Ovary (tissue), 7 donors: ENCODE measurements at regions not wholly inside any gene's neighbourhood (a gene's known extent, or its start where the extent isn't known, plus 50 kb on each side); places are given as distances from the start of the nearest gene placed in this dataset.

Experiments
- DNase-seq, 5 donors: peaks; one replicate each; pipeline ENCODE4 v3.0.0-alpha.2; 2019 to 2020
- H3K27ac ChIP-seq, 2 donors: fragments of 200-600 bp; one replicate each; pipeline versions ENCODE4 v1.5.1 to v1.8.0; 2019 to 2022
- H3K27me3 ChIP-seq: fragments of 200-600 bp; one replicate; pipeline ENCODE4 v1.8.0; 2022
- H3K36me3 ChIP-seq: fragments of 200-600 bp; sonication (generic); one replicate; pipeline ENCODE4 v1.5.1; 2019
- H3K4me1 ChIP-seq: one replicate; pipeline ENCODE4 v1.8.1; 2013; ENCODE audit warnings: mild to moderate bottlenecking, moderate library complexity; ENCODE audit not compliant: insufficient read depth
- H3K4me3 ChIP-seq: fragments of 200-600 bp; sonication (generic); one replicate; pipeline ENCODE4 v1.5.1; 2017
- H3K9me3 ChIP-seq, 2 donors: fragments of 200-600 bp in 1 of 2; sonication (generic) in 1 of 2; one replicate each; pipeline versions ENCODE4 v1.5.1 to v1.8.1; 2013 to 2019; ENCODE audit warnings: mild to moderate bottlenecking in 1 of 2, moderate library complexity in 1 of 2
- EP300 ChIP-seq: sonication (generic); formaldehyde crosslinking; IDR thresholded peaks from one replicate; pipeline ENCODE4 v1.6.1; 2017; ENCODE audit warnings: antibody characterized with exemption
- POLR2A ChIP-seq: fragments of 450-650 bp; IDR thresholded peaks from one replicate; pipeline ENCODE4 v1.6.1; 2017; ENCODE audit warnings: antibody characterized with exemption, mild to moderate bottlenecking, moderate library complexity
- WGBS, 3 donors: extraction: QIAGEN DNeasy Blood & Tissue Kit in 1 of 3; methylation state at CpG; one replicate each; pipeline versions ENCODE4 v1.1.5 to v1.1.7; 2013 to 2017; 5-methylcytosine and 5-hydroxymethylcytosine counted together
- intact Hi-C, 4 donors: fragments of 100-400 bp; cut with DNase I; formaldehyde crosslinking; loops; one replicate each; pipeline versions ENCODE4 v1.11.0 to v1.15.1; 2022 to 2023
- TF ChIP-seq, protein P1 (sequence below), 3 donors: fragments of 450-650 bp in 2 of 3; fragments of 200-600 bp in 1 of 3; IDR thresholded peaks; one replicate each; pipeline versions ENCODE4 v1.5.1 to v1.8.0; 2016 to 2022; ENCODE audit warnings: antibody characterized with exemption in 3 of 3, mild to moderate bottlenecking in 1 of 3
- donor health status: DM: no; HTN: no; CAD: no; lungs with moderate emphysema.
- donor health status: DM: no; HTN: no; CAD: no.
- donor health status: Bipolar disorder and iron deficiency.
- donor health status: DM: no; HTN: no; CAD: no.
- donor health status: DM: yes; HTN: yes; CAD: no.

DNA sequence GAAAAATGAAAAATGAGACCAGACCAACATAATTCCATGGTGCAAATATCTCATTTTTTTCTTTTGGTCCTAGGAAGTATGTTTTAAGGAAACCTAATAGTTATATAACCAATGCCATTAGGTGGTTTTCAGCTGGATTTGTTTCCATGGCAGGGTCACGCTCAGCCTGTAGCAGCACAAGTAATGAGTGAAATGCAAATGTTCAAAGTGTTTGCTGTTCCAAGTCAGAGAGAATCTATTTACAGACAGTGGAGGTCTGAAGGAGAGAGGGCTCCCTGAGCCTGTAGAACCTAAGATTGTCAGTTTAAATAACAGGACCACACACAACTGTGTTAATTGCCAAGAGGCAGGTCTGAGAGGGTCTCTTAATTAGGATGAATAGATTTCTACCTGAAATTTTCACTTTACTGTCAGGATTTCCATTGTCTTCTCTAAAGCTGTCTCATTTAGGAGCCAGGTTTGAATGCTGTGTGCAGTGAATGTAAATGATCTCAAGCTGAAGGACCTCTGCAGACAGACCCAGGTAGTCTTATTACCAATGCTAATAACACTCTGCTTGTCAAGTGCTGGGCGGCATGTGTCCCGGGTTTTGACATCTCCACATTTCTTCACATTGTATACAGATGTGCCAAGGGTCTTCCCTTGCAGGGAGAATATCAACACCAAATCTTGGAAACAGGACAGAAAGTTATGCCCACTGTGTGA lies 317.3 kb upstream of the NECTIN3 start:
- H3K36me3 ChIP-seq: no peaks in the 10 kb centered on the region
- intact Hi-C loops: no loop called here
- H3K9me3 ChIP-seq: no peaks in the 10 kb centered on the region
- TF ChIP-seq POLR2A (no peak), EP300 (no peak)
- TF ChIP-seq, protein P1, sequence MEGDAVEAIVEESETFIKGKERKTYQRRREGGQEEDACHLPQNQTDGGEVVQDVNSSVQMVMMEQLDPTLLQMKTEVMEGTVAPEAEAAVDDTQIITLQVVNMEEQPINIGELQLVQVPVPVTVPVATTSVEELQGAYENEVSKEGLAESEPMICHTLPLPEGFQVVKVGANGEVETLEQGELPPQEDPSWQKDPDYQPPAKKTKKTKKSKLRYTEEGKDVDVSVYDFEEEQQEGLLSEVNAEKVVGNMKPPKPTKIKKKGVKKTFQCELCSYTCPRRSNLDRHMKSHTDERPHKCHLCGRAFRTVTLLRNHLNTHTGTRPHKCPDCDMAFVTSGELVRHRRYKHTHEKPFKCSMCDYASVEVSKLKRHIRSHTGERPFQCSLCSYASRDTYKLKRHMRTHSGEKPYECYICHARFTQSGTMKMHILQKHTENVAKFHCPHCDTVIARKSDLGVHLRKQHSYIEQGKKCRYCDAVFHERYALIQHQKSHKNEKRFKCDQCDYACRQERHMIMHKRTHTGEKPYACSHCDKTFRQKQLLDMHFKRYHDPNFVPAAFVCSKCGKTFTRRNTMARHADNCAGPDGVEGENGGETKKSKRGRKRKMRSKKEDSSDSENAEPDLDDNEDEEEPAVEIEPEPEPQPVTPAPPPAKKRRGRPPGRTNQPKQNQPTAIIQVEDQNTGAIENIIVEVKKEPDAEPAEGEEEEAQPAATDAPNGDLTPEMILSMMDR (IDR thresholded peaks at IDR 0.05): no peak
- WGBS, 3 donors: 51 to 58% (median 57%) methylated on average over 3 of the region's 3 CpGs
- DNase-seq: no peak
- no peaks in the 10 kb centered on the region for H3K27me3 ChIP-seq
- H3K27ac ChIP-seq: no peak overlapping the region
- no peaks in the 10 kb centered on the region for H3K4me1 ChIP-seq
- H3K4me3 ChIP-seq: no peak overlapping the region

DNA sequence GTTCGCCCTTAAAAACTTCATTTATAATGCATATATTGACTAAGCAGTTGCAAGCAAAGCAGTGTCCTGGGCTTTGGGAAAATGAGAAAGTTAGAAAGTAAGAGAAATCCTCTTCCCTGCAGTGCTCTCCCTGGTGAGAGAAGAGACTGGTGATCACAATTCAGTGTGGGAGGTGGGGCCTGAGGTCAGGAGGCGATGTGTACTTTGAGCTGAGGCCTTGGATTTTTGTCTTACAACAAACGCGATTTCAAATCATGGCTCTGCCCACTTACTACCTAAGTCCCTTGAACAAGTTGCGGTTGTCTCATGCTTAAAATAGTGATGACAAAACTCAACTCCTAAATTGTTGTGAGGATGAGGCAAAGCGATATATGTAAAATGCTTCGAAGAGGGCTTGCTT lies 316.3 kb upstream of the NECTIN3 start:
- Histone ChIP-seq H3K27ac (no peak overlapping the region), H3K9me3 (no peaks in the 10 kb centered on the region), H3K4me3 (no peak overlapping the region), H3K36me3 (no peaks in the 10 kb centered on the region), H3K27me3 (no peaks in the 10 kb centered on the region), H3K4me1 (no peaks in the 10 kb centered on the region)
- TF ChIP-seq EP300 (no peak), POLR2A (no peak)
- TF ChIP-seq, protein P1 (IDR thresholded peaks at IDR 0.05): no peak
- intact Hi-C loops: no loop called here
- no peak for DNase-seq
- 70 to 79% (median 79%) methylated on average over 7 of the region's 7 CpGs for WGBS, 3 donors

DNA sequence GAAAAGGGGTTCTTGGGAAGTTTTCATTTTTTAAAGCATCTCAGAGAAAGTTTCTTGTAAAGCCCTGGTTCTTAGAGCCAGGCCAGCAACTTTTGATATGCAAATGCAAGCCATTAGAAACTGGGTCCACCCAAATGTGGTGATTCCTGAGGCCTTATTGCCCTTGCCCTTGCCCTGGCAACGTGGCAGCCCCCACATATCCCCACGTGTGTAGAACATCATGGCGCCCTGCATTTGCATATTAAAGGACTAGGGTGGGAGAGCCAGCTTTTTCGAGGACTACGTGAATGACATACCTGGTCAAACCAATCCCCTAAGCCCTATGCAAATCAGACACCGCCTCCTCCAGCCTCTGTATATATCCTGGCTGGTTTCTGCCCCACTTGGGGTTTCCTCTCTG lies 314.9 kb upstream of the NECTIN3 start:
- Histone ChIP-seq H3K9me3 (no peaks in the 10 kb centered on the region), H3K36me3 (no peaks in the 10 kb centered on the region), H3K4me3 (no peak overlapping the region), H3K4me1 (no peaks in the 10 kb centered on the region), H3K27ac (no peak overlapping the region), H3K27me3 (no peaks in the 10 kb centered on the region)
- WGBS, 3 donors: 70 to 85% (median 81%) methylated on average over 6 of the region's 6 CpGs
- DNase-seq: no peak
- intact Hi-C loops: no loop called here
- TF ChIP-seq, protein P1 (IDR thresholded peaks at IDR 0.05): no peak
- TF ChIP-seq EP300 (no peak), POLR2A (no peak)

DNA sequence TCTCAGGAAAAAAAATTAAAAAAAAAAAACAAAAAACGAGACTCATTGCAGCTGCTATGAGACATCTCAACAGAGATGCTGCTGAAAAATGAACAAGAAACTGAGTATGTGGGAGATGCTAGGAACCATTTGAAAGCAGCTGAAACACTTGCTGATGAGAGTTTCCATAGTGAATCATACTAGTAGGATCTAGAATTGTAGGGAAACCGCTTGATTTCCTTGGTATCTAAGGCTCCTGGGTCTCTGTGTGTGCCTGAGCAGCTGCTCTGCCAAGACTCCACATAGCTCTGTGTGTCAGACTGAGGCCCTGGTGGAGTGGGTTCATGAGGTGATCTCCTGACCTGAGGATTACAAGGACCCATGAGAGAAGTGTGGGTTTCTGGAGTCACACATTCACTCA lies 313.4 kb upstream of the NECTIN3 start:
- Histone ChIP-seq H3K4me1 (no peaks in the 10 kb centered on the region), H3K9me3 (no peaks in the 10 kb centered on the region), H3K27me3 (no peaks in the 10 kb centered on the region), H3K36me3 (no peaks in the 10 kb centered on the region), H3K27ac (no peak overlapping the region), H3K4me3 (no peak overlapping the region)
- TF ChIP-seq, protein P1 (IDR thresholded peaks at IDR 0.05): no peak
- TF ChIP-seq POLR2A: no peak
- TF ChIP-seq EP300: no peak
- 69 to 72% (median 70%) methylated on average over 2 of the region's 2 CpGs for WGBS, 3 donors
- intact Hi-C loops: no loop called here
- DNase-seq: no peak
